B cell (primary cell): ENCODE measurements at regions not wholly inside any gene's neighbourhood (a gene's known extent, or its start where the extent isn't known, plus 50 kb on each side); places are given as distances from the start of the nearest gene placed in this dataset.

Source experiments
- ATAC-seq: fragments of 200-7000 bp; cut with Tn5 transposase; one replicate; pipeline ENCODE4 v1.10.0; 2021; ENCODE audit warnings: low read depth, mild to moderate bottlenecking, moderate number of reproducible peaks, moderate library complexity
- CTCF ChIA-PET: fragments of 350-600 bp; sonication (Branson Sonifier 250); formaldehyde crosslinking; loops from one replicate; lab custom pipeline; 2021; ENCODE audit warnings: antibody characterized with exemption, inconsistent platforms; lab: Charles Lee
- POLR2A ChIA-PET: fragments of 350-600 bp; sonication (Branson Sonifier 250); formaldehyde crosslinking; loops from one replicate; lab custom pipeline; 2021; ENCODE audit warnings: antibody characterized with exemption; lab: Charles Lee
- DNase-seq: peaks from one replicate; pipeline ENCODE4 v3.0.0; 2013
- H2AFZ ChIP-seq: 2 replicates; pipeline ENCODE4 v1.6.1; 2012; ENCODE audit warnings: mild to moderate bottlenecking, low read depth, low read length; ENCODE audit not compliant: insufficient read depth, poor library complexity, severe bottlenecking
- H3K27ac ChIP-seq, 2 donors: 1 replicate in 1 of 2; 2 replicates in 1 of 2; pipeline ENCODE4 v1.5.1; 2012 to 2013; ENCODE audit warnings: low read length in 2 of 2, mild to moderate bottlenecking in 2 of 2, moderate library complexity in 1 of 2
- H3K27me3 ChIP-seq, 4 experiments: fragments of 200-600 bp in 1 of 4; sonication (generic) in 1 of 4; replicated peaks in 1 of 4; 1 replicate in 2 of 4; 2 replicates in 2 of 4; pipeline versions ENCODE4 v1.6.1 to v1.7.0; 2013 to 2016; ENCODE audit warnings: low read length in 3 of 4, mild to moderate bottlenecking in 2 of 4, mixed read lengths in 1 of 4, moderate library complexity in 1 of 4; ENCODE audit not compliant: insufficient read depth in 4 of 4, control insufficient read depth in 3 of 4; ENCODE audit errors: control extremely low read depth in 1 of 4
- H3K36me3 ChIP-seq, 2 experiments: replicated peaks in 1 of 2; 1 replicate in 1 of 2; 2 replicates in 1 of 2; pipeline versions ENCODE4 v1.6.1 to v1.7.1; 2013; ENCODE audit warnings: low read length in 1 of 2; ENCODE audit not compliant: insufficient read depth in 2 of 2, control insufficient read depth in 1 of 2; ENCODE audit errors: control extremely low read depth in 1 of 2, extremely low read depth in 1 of 2
- H3K4me1 ChIP-seq, 2 donors: fragments of 200-600 bp in 1 of 2; sonication (generic) in 1 of 2; 1 replicate in 1 of 2; 2 replicates in 1 of 2; pipeline versions ENCODE4 v1.5.1 to v1.6.1; 2013 to 2017; ENCODE audit warnings: low read length in 2 of 2; ENCODE audit not compliant: control insufficient read depth in 2 of 2, insufficient read depth in 2 of 2
- H3K4me2 ChIP-seq: replicated peaks from 2 replicates; pipeline ENCODE3; 2012; ENCODE audit warnings: mild to moderate bottlenecking, low read depth, low read length; ENCODE audit not compliant: poor library complexity, severe bottlenecking
- H3K4me3 ChIP-seq, 5 experiments: fragments of 200-600 bp in 1 of 5; sonication (generic) in 1 of 5; 1 replicate in 3 of 5; 2 replicates in 2 of 5; pipeline versions ENCODE4 v1.5.1 to v1.7.0; 2011 to 2016; ENCODE audit warnings: low read length in 4 of 5, mild to moderate bottlenecking in 4 of 5, low read depth in 2 of 5, control low read depth in 1 of 5, moderate library complexity in 1 of 5; ENCODE audit not compliant: insufficient read depth in 1 of 5; ENCODE audit errors: control extremely low read depth in 1 of 5, extremely low read depth in 1 of 5
- H3K79me2 ChIP-seq: fragments of 200-600 bp; sonication (generic); one replicate; pipeline ENCODE4 v1.6.0; 2016; ENCODE audit warnings: low read length; ENCODE audit not compliant: control insufficient read depth, insufficient read depth
- H3K9ac ChIP-seq: fragments of 200-600 bp; sonication (generic); 2 replicates; pipeline ENCODE4 v1.6.1; 2017; ENCODE audit warnings: mild to moderate bottlenecking, low read length, moderate library complexity
- H3K9me3 ChIP-seq, 3 donors: one replicate each; pipeline versions ENCODE4 v1.6.1 to v1.7.1; 2013; ENCODE audit warnings: low read length in 2 of 3; ENCODE audit not compliant: control insufficient read depth in 2 of 3, insufficient read depth in 1 of 3; ENCODE audit errors: control extremely low read depth in 1 of 3
- H4K20me1 ChIP-seq: 2 replicates; pipeline ENCODE4 v1.6.0; 2012; ENCODE audit warnings: mild to moderate bottlenecking, low read length; ENCODE audit not compliant: insufficient read depth, control insufficient read depth, poor library complexity, severe bottlenecking
- H3K27ac Mint-ChIP-seq: one replicate; pipeline ENCODE4 v1.8.0; 2021; ENCODE audit warnings: mixed read lengths
- H3K27me3 Mint-ChIP-seq: one replicate; pipeline ENCODE4 v1.8.0; 2021; ENCODE audit warnings: mixed read lengths
- H3K4me1 Mint-ChIP-seq: one replicate; pipeline ENCODE4 v1.8.0; 2021; ENCODE audit warnings: mixed read lengths
- H3K4me3 Mint-ChIP-seq: one replicate; pipeline ENCODE4 v1.8.0; 2021; ENCODE audit warnings: mixed read lengths
- H3K9me3 Mint-ChIP-seq: one replicate; pipeline ENCODE4 v1.8.0; 2022; ENCODE audit warnings: mixed read lengths; ENCODE audit not compliant: insufficient read depth
- EZH2 ChIP-seq: IDR thresholded peaks from 2 replicates; pipeline ENCODE4 v1.6.1; 2012; ENCODE audit warnings: borderline replicate concordance, low read depth, mild to moderate bottlenecking, moderate library complexity, low read length; ENCODE audit not compliant: insufficient read depth, poor library complexity, severe bottlenecking
- WGBS: methylation state at CpG from one replicate; pipeline ENCODE4 v1.1.5; 2013; ENCODE audit warnings: missing lambda C conversion rate; ENCODE audit not compliant: insufficient coverage; 5-methylcytosine and 5-hydroxymethylcytosine counted together
- intact Hi-C: fragments of 100-400 bp; cut with micrococcal nuclease; formaldehyde crosslinking; loops from one replicate; pipeline ENCODE4 v1.10.0; 2022
- TF ChIP-seq, protein P1 (sequence below): fragments of 200-600 bp; IDR thresholded peaks from one replicate; pipeline ENCODE4 v1.8.0; 2022; ENCODE audit warnings: antibody characterized with exemption, mild to moderate bottlenecking

DNA sequence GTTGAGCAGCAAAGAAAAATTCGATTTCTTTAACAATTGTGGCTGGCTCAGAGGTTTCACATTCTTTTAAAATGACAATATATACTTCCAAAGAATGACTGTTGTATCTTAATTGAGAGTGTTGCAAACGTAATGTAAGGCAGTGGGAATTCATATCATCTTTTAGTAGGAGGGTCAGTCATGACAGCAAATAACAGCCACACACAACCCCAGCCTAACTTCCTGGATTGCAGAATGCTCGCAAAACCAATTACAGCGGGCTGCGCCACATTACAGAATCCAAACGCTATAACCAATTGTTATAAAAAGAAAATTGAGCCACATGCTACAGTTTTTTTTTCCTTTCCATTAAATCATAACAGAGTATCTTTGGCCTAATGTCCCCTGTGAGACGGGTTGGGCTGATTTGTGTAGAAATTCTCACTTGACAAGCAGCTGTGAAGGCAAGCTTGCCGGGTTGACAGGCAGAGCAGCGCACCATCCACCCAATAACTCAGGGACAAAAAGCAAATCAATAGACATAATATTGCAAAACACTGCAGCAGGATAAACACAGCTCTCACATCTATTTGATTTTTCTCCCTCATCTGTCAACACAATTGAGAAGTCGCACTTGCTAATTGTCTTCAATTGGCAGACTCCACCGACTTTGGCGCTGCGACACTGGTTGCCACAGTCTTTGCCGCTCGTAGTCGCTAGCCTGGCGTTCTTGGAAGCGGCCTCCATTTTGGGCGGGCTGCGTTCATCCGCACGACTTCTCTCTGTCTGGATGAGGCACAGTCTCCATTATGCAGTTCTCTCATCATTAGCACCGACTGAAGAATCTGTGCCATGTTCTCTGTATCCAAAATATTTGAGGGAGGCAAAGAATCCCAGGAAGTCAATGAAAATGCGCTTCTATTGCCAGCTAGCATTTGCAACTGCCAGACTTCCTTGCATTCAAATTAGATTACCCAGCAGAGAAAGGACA, 95.0 kb upstream of the CCDC68 start:
- no peak overlapping the region for H3K4me2 ChIP-seq
- 97% methylated on average over 17 of the region's 24 CpGs for WGBS
- TF ChIP-seq, protein P1, sequence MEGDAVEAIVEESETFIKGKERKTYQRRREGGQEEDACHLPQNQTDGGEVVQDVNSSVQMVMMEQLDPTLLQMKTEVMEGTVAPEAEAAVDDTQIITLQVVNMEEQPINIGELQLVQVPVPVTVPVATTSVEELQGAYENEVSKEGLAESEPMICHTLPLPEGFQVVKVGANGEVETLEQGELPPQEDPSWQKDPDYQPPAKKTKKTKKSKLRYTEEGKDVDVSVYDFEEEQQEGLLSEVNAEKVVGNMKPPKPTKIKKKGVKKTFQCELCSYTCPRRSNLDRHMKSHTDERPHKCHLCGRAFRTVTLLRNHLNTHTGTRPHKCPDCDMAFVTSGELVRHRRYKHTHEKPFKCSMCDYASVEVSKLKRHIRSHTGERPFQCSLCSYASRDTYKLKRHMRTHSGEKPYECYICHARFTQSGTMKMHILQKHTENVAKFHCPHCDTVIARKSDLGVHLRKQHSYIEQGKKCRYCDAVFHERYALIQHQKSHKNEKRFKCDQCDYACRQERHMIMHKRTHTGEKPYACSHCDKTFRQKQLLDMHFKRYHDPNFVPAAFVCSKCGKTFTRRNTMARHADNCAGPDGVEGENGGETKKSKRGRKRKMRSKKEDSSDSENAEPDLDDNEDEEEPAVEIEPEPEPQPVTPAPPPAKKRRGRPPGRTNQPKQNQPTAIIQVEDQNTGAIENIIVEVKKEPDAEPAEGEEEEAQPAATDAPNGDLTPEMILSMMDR = no peak
- TF ChIP-seq EZH2 = no peak
- ChIA-PET POLR2A (no interaction called here), CTCF (no interaction called here)
- no peaks in the 10 kb centered on the region for H3K27me3 ChIP-seq
- Mint-ChIP-seq H3K27ac (no peak overlapping the region), H3K27me3 (no peaks in the 10 kb centered on the region), H3K4me3 (no peak overlapping the region), H3K9me3 (no peaks in the 10 kb centered on the region), H3K4me1 (no peaks in the 10 kb centered on the region)
- no peak overlapping the region for H3K9ac ChIP-seq
- no peak overlapping the region for H3K27ac ChIP-seq
- no peak overlapping the region for H2AFZ ChIP-seq
- intact Hi-C loops = no loop called here
- ATAC-seq (no peak), DNase-seq (no peak)
- no peaks in the 10 kb centered on the region for H4K20me1 ChIP-seq
- no peaks in the 10 kb centered on the region for H3K36me3 ChIP-seq
- H3K4me1 ChIP-seq = no peaks in the 10 kb centered on the region
- H3K4me3 ChIP-seq = no peak overlapping the region
- peaks cover 0 to 4% (median 0%) of the 10 kb centered on the region in 3 donors for H3K9me3 ChIP-seq
- no peaks in the 10 kb centered on the region for H3K79me2 ChIP-seq

DNA sequence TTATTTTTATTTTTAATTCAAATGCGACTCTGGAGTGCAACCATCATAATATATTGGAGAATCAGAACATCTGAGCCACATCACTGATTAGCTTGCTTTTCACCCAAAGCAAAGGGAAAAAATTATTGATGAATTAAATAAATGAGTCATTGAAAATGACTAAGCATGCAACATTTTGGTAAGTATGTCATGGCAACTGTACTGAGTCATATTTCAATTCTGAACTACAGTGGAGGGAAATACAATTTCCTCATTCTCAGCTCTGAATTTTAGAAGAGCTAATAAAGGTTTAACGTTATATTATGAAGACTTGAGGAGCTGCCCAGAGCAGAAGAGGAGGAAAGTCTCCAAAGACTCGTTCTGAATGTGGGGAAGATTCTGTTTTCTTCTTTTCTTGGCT, 89.6 kb upstream of the CCDC68 start:
- H3K4me1 Mint-ChIP-seq = no peaks in the 10 kb centered on the region
- no peak overlapping the region for H3K27ac Mint-ChIP-seq
- Histone ChIP-seq H3K9me3 (peaks cover 0 to 4% (median 0%) of the 10 kb centered on the region in 3 donors), H3K9ac (no peak overlapping the region), H3K4me2 (no peak overlapping the region), H3K4me3 (no peak overlapping the region), H3K4me1 (no peaks in the 10 kb centered on the region), H3K27ac (no peak overlapping the region), H4K20me1 (no peaks in the 10 kb centered on the region), H3K27me3 (no peaks in the 10 kb centered on the region), H3K79me2 (no peaks in the 10 kb centered on the region), H2AFZ (no peak overlapping the region), H3K36me3 (no peaks in the 10 kb centered on the region)
- CTCF ChIA-PET = no interaction called here
- intact Hi-C loops = no loop called here
- no peak overlapping the region for H3K4me3 Mint-ChIP-seq
- 89% methylated on average over 2 of the region's 3 CpGs for WGBS
- TF ChIP-seq, protein P1 = no peak
- no peak for TF ChIP-seq EZH2
- POLR2A ChIA-PET = no interaction called here
- H3K27me3 Mint-ChIP-seq = no peaks in the 10 kb centered on the region
- DNase-seq (no peak), ATAC-seq (no peak)
- no peaks in the 10 kb centered on the region for H3K9me3 Mint-ChIP-seq
